COR-L47 (cell line): ENCODE measurements at regions not wholly inside any gene's neighbourhood (a gene's known extent, or its start where the extent isn't known, plus 50 kb on each side); places are given as distances from the start of the nearest gene placed in this dataset.

Source experiments
- DNase-seq: peaks from one replicate; lab custom pipeline; 2025; lab: John Stamatoyannopoulos, UW

- DNase-seq, result no peak
Measured at GRCh38 chr18:68102117-68102516, 585.6 kb upstream of the DSEL start.

GRCh38 chr18:68098655-68099054 lies 582.1 kb upstream of the DSEL start:
- no peak for DNase-seq

- DNase-seq, result no peak
Measured at GRCh38 chr18:68086481-68086880, 570.0 kb upstream of the DSEL start.

- DNase-seq, result no peak
Measured at GRCh38 chr18:68085251-68085650, 568.7 kb upstream of the DSEL start.

GRCh38 chr18:68083776-68084175 lies 567.3 kb upstream of the DSEL start:
- DNase-seq, result no peak

DNA sequence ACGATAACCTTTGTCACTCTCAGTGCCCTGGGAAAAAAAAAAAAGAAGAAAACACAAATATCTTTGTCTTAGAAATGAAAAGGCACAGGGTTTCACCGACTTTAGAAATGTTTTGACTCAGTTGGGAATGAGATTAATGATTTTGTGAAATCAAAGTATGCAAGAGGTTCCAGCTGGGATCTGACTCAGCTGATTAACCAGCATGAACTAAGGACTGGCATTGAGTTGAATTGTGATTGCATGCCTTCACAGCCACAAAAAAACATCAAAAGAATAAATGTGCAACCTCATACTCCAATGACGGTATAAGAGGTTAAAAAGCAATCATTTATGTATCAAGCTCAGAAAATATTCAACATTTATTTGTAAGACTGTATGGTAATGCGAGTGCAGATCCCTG lies 566.6 kb upstream of the DSEL start:
- no peak for DNase-seq

- DNase-seq, result no peak
Measured at GRCh38 chr18:68072744-68073143, 556.2 kb upstream of the DSEL start.

DNA sequence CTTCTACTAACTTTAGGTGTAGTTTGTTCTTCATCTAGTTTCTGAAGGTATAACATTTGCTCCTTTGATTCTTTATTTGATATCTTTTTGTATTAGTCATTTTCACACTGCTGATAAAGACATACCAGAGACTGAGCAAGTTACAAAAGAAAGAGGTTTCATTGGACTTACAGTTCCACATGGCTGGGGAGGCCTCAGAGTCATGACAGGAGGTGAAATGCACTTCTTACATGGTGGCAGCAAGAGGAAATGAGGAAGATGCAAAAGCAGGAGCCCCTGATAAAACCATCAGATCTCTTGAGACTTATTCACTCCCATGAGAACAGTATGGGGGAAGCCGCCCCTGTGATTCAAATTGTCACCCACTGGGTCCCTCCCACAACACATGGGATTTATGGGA lies 544.4 kb upstream of the DSEL start:
- DNase-seq, result no peak

GRCh38 chr18:68056936-68057335 lies 540.4 kb upstream of the DSEL start:
- no peak for DNase-seq

GRCh38 chr18:68054669-68055068 lies 538.1 kb upstream of the DSEL start:
- DNase-seq, result no peak

GRCh38 chr18:68053290-68053689 lies 536.8 kb upstream of the DSEL start:
- DNase-seq, result no peak

- no peak for DNase-seq
Measured at GRCh38 chr18:68041327-68041726, 524.8 kb upstream of the DSEL start.

DNA sequence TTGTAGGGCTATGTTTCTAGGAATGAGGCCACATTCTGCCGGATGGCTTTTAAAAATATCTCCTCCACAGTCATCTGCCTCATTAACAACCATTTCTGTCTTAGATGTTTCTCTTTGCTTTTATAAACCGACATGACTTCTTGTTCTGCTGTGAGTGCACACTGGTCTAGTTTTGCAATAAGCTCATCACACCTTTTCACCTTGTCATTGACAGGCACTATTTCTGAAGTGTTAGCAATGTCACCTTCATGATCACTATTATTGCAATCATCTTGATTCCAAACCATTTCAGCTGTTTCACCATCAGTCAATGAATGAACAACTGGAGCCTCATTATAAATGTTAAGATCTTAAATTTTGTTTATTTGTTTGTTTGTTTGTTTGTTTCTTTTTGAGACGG lies 523.7 kb upstream of the DSEL start:
- no peak for DNase-seq

GRCh38 chr18:68035774-68036522 lies 519.4 kb upstream of the DSEL start:
- DNase-seq, result no peak

DNA sequence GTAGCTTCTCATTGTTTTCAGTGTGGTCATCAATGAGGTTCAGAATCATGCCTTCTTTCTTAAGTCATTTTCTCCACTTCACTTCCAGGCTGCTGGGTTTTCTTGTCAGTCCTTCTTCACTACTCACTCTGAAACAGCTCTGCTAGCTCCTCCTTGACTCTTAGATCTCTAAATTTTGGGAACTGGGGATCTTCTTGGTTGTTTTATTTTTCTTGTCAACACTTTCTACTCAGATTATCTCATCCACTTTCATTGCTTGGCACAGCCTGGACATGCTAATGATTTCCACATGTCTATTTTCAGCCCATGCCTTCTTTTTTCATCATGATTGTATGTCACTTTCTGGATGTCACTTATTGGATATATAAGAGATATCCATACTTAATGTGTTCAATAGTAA lies 517.8 kb upstream of the DSEL start:
- DNase-seq, result no peak

GRCh38 chr18:68033466-68033865 lies 516.9 kb upstream of the DSEL start:
- no peak for DNase-seq

- DNase-seq, result no peak
Measured at GRCh38 chr18:68024716-68025115, 508.2 kb upstream of the DSEL start.

DNA sequence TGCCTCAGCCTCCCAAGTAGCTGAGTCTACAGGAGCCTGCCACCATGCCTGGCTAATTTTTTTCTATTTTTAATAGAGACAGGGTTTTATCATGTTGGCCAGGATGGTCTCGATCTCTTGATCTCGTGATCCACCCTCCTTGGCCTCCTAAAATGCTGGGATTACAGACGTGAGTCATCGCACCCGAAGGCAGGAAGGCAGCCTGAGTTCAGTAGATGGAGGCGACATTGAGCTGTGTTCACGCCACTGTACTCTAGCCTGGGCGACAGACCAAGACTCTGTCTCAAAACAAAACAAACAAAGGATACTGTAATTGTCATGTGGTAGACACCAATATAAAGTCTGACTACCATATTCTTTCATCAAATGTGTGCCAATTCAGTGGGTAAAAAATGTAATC lies 500.9 kb upstream of the DSEL start:
- no peak for DNase-seq

DNA sequence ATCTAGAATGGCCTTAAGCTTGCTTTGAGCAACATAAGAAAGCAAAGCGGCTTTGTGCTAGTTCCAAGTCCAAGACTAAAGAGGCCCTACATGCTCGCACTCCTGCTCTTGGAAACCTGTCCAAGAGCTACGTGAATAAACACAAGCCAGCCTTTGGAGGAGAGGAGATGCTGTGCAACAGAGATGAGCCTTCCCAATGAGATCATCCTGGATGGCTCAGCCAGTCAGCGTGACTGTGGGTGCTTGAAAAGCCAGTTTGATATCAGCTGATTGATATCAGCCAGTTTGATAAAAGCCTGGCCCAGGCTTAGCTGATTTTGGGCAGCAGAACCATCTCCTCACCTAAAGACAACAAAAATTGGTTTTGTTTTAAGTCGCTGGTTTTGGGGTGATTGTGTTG lies 481.0 kb upstream of the DSEL start:
- DNase-seq, result no peak

- DNase-seq, result no peak
Measured at GRCh38 chr18:67995769-67996168, 479.2 kb upstream of the DSEL start.

GRCh38 chr18:67980241-67980640 lies 463.7 kb upstream of the DSEL start:
- no peak for DNase-seq

DNA sequence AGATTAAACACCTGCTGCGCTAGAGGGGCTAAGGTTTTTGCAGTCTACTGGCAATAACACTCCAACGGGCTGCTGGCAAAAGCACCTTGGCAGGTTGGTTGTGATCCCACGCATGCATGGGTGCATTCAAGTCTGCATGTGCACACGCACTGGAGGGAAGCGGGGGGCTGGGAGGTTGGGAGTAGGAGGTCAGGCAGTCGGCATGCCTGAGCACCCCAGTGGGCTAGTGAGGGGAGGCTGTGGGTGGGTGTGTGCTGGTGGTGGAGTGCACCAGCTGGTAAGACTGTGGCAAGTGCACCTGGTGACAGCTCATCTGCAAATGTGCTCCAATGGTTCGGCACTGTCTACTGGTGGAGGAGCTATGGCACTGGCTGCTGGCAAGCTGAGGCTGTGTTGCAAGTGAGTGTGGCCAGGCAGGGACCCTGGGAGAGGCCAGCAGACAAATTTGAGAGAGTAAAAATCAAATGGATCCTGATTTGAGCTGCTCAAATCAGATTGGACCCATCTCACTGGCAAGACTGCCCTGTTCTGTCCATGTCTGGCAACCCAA lies 460.6 kb upstream of the DSEL start:
- DNase-seq, result no peak

- DNase-seq, result no peak
Measured at GRCh38 chr18:67973916-67974315, 457.4 kb upstream of the DSEL start.

DNA sequence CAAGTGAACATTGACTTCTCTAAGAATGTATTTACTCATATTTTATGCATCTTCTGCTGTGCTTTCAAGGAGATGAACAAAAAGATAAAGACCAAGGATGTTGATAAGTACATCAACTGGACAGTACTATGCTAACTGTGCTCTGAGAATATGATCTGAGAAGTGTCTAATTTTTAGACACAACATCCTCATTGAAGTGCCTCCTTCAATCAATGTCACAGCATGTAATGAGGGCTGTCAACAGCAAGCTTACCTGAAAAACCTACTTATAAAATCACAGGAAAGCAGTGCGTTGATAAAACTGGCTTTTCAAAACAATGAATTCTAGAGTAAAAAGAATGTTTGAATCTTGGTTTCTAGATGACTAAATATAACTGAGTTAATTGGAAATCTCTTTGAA lies 452.9 kb upstream of the DSEL start:
- DNase-seq, result no peak
